GM12891 (cell line): ENCODE measurements at regions not wholly inside any gene's neighbourhood (a gene's known extent, or its start where the extent isn't known, plus 50 kb on each side); places are given as distances from the start of the nearest gene placed in this dataset.

Experiments
- POLR2A ChIP-seq: IDR thresholded peaks from 2 replicates; pipeline ENCODE4 v1.6.1; 2011; ENCODE audit warnings: low read depth, low read length, control low read depth
- POLR2AphosphoS5 ChIP-seq: IDR thresholded peaks from 2 replicates; pipeline ENCODE4 v1.6.1; 2011; ENCODE audit warnings: low read depth, low read length, control low read depth
- POU2F2 ChIP-seq: IDR thresholded peaks from 2 replicates; pipeline ENCODE4 v1.6.1; 2011; ENCODE audit warnings: low read depth, mild to moderate bottlenecking, control low read depth, low read length, moderate library complexity
- SPI1 ChIP-seq: IDR thresholded peaks from 2 replicates; pipeline ENCODE4 v1.6.1; 2011; ENCODE audit warnings: low read depth, low read length, control low read depth
- TAF1 ChIP-seq: IDR thresholded peaks from 2 replicates; pipeline ENCODE4 v1.6.1; 2011; ENCODE audit warnings: low read depth, low read length, control low read depth

- TF ChIP-seq POLR2A = no peak
- TF ChIP-seq TAF1 = no peak
- no peak for TF ChIP-seq POLR2AphosphoS5
- TF ChIP-seq POU2F2 = no peak
- TF ChIP-seq SPI1 = no peak
Measured at GRCh38 chr4:187491959-187492358, 503.6 kb upstream of the ZFP42 start.
